Calu3 (cell line): ENCODE measurements at regions not wholly inside any gene's neighbourhood (a gene's known extent, or its start where the extent isn't known, plus 50 kb on each side); places are given as distances from the start of the nearest gene placed in this dataset.

Source experiments
- BruUV-seq: library from RNA; stranded (reverse); fragments of 400-500 nt; replicated peaks from 2 replicates; lab custom pipeline; 2021; lab: Mats Ljungman, UMichigan
- CTCF ChIA-PET: fragments of 300-600 bp; sonication (Branson Sonifier 250); formaldehyde crosslinking; loops from one replicate; lab custom pipeline; 2022; ENCODE audit warnings: antibody characterized with exemption; lab: Charles Lee
- DNase-seq: peaks from one replicate; pipeline ENCODE4 v3.0.0; 2022
- H3K27ac Mint-ChIP-seq: one replicate; pipeline ENCODE4 v1.8.0; 2022; ENCODE audit warnings: mixed read lengths; ENCODE audit not compliant: unreplicated experiment
- H3K27me3 Mint-ChIP-seq: one replicate; pipeline ENCODE4 v1.8.0; 2022; ENCODE audit warnings: mixed read lengths; ENCODE audit not compliant: unreplicated experiment
- H3K36me3 Mint-ChIP-seq: one replicate; pipeline ENCODE4 v1.8.0; 2022; ENCODE audit warnings: mild to moderate bottlenecking, moderate library complexity, mixed read lengths; ENCODE audit not compliant: insufficient read depth, unreplicated experiment
- H3K4me1 Mint-ChIP-seq: one replicate; pipeline ENCODE4 v1.8.0; 2022; ENCODE audit warnings: mild to moderate bottlenecking, low read depth, mixed read lengths; ENCODE audit not compliant: unreplicated experiment
- H3K4me3 Mint-ChIP-seq: one replicate; pipeline ENCODE4 v1.8.0; 2022; ENCODE audit warnings: mild to moderate bottlenecking, low read depth, moderate library complexity, mixed read lengths; ENCODE audit not compliant: unreplicated experiment
- H3K9me3 Mint-ChIP-seq: one replicate; pipeline ENCODE4 v1.8.0; 2022; ENCODE audit warnings: low read depth, mixed read lengths; ENCODE audit not compliant: unreplicated experiment
- CTCF ChIP-seq: fragments of 200-600 bp; IDR thresholded peaks from one replicate; pipeline ENCODE4 v1.8.0; 2022; ENCODE audit warnings: antibody characterized with exemption; ENCODE audit not compliant: unreplicated experiment
- intact Hi-C: fragments of 100-400 bp; cut with micrococcal nuclease; formaldehyde crosslinking; loops from one replicate; pipeline ENCODE4 v1.10.0; 2022; ENCODE audit not compliant: unreplicated experiment

GRCh38 chr18:78595924-78596573, 383.6 kb upstream of the SALL3 start:
- Mint-ChIP-seq H3K36me3 (no peaks in the 10 kb centered on the region), H3K27me3 (no peaks in the 10 kb centered on the region), H3K4me1 (no peaks in the 10 kb centered on the region), H3K27ac (no peak overlapping the region), H3K4me3 (no peak overlapping the region), H3K9me3 (peaks cover 2% of the 10 kb centered on the region)
- BruUV-seq: no TSS peak
- CTCF ChIA-PET: no interaction called here
- TF ChIP-seq CTCF: no peak
- DNase-seq: no peak
- intact Hi-C loops: no loop called here

- Mint-ChIP-seq H3K4me1 (no peaks in the 10 kb centered on the region), H3K9me3 (peaks cover 2% of the 10 kb centered on the region), H3K36me3 (no peaks in the 10 kb centered on the region), H3K27ac (no peak overlapping the region), H3K27me3 (no peaks in the 10 kb centered on the region), H3K4me3 (no peak overlapping the region)
- intact Hi-C loops: no loop called here
- no peak for TF ChIP-seq CTCF
- CTCF ChIA-PET: no interaction called here
- no peak for DNase-seq
- no TSS peak for BruUV-seq
Observed at GRCh38 chr18:78596794-78597345, 382.7 kb upstream of the SALL3 start.

GRCh38 chr18:78601349-78601748, 378.3 kb upstream of the SALL3 start:
- intact Hi-C loops: no loop called here
- peaks cover 10% of the 10 kb centered on the region for H3K9me3 Mint-ChIP-seq

GRCh38 chr18:78601923-78602322, 377.7 kb upstream of the SALL3 start:
- no peak overlapping the region for H3K4me3 Mint-ChIP-seq
- BruUV-seq: no TSS peak
- no peaks in the 10 kb centered on the region for H3K27me3 Mint-ChIP-seq
- no peak for TF ChIP-seq CTCF
- H3K36me3 Mint-ChIP-seq: no peaks in the 10 kb centered on the region
- intact Hi-C loops: no loop called here
- H3K4me1 Mint-ChIP-seq: no peaks in the 10 kb centered on the region
- CTCF ChIA-PET: no interaction called here
- H3K27ac Mint-ChIP-seq: no peak overlapping the region
- DNase-seq: no peak
- peaks cover 14% of the 10 kb centered on the region for H3K9me3 Mint-ChIP-seq

More at GRCh38 chr18:78601349-78601748, 378.3 kb upstream of the SALL3 start:
- no peaks in the 10 kb centered on the region for H3K27me3 Mint-ChIP-seq
- no peaks in the 10 kb centered on the region for H3K36me3 Mint-ChIP-seq
- no peak overlapping the region for H3K4me3 Mint-ChIP-seq
- H3K4me1 Mint-ChIP-seq: no peaks in the 10 kb centered on the region
- CTCF ChIA-PET: interaction anchor here (0.6 kb wide), 1 partner anchor 11 kb away, joined by 4 read pairs; no protein-coding TSS in a partner anchor
- TF ChIP-seq CTCF: no peak
- DNase-seq: no peak
- BruUV-seq: no TSS peak
- no peak overlapping the region for H3K27ac Mint-ChIP-seq
